ENCODE measurements at regions not wholly inside any gene's neighbourhood (a gene's known extent, or its start where the extent isn't known, plus 50 kb on each side); places are given as distances from the start of the nearest gene placed in this dataset.
"Not testable (repeated sequence)": the region's sequence is repeated elsewhere in the genome, so short reads cannot be mapped to it uniquely, and the experiment has no call there.

DNA sequence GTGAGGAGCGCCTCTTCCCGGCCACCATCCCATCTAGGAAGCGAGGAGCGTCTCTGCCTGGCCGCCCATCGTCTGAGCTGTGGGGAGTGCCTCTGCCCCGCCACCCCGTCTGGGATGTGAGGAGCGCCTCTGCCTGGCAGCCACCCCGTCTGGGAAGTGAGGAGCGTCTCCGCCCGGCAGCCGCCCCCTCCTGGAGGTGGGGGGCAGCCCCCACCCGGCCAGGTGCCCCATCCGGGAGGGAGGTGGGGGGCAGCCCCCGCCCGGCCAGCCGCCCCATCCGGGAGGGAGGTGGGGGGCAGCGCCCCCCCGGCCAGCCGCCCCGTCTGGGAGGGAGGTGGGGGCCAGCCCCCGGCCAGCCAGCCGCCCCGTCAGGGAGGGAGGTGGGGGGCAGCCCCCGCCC is 75.3 kb upstream of the EHBP1 start:
- not testable (repeated sequence) for H3K27me3 ChIP-seq (ENCODE audit: control insufficient read depth in 3 of 3, insufficient read depth in 3 of 3, low read length in 3 of 3); H3K4me1 ChIP-seq (ENCODE audit: control insufficient read depth in 3 of 3, insufficient read depth in 3 of 3, low read length in 3 of 3); H3K9ac ChIP-seq (ENCODE audit: low read depth in 1 of 3, low read length in 3 of 3); H3K9me3 ChIP-seq (ENCODE audit: control insufficient read depth in 3 of 3, low read length in 3 of 3); H3K4me3 ChIP-seq (ENCODE audit: low read length in 3 of 3); H3K27ac ChIP-seq (ENCODE audit: low read depth, low read length); H3K36me3 ChIP-seq (ENCODE audit: control insufficient read depth in 3 of 3, insufficient read depth in 3 of 3, low read length in 3 of 3)

DNA sequence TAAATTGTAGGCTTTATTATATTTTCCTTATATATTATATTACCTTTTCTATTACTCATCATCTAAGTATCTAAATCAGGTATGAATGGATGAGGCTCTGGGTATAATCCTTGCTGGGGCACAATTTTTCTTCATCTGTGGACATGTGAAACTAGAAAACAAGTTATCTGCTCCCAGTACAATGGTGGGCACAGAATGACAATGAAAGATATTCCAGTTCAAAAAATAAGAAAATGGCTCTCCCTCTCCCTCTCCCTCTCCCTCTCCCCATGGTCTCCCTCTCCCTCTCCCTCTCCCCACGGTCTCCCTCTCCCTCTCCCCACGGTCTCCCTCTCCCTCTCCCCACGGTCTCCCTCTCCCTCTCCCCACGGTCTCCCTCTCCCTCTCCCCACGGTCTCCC is 76.2 kb upstream of the EHBP1 start:
- H3K9ac ChIP-seq (ENCODE audit: low read depth in 1 of 3, low read length in 3 of 3); H3K9me3 ChIP-seq (ENCODE audit: control insufficient read depth in 3 of 3, low read length in 3 of 3); H3K27me3 ChIP-seq (ENCODE audit: control insufficient read depth in 3 of 3, insufficient read depth in 3 of 3, low read length in 3 of 3); H3K27ac ChIP-seq (ENCODE audit: low read depth, low read length); H3K36me3 ChIP-seq (ENCODE audit: control insufficient read depth in 3 of 3, insufficient read depth in 3 of 3, low read length in 3 of 3); H3K4me3 ChIP-seq (ENCODE audit: low read length in 3 of 3); H3K4me1 ChIP-seq (ENCODE audit: control insufficient read depth in 3 of 3, insufficient read depth in 3 of 3, low read length in 3 of 3): not testable (repeated sequence)

DNA sequence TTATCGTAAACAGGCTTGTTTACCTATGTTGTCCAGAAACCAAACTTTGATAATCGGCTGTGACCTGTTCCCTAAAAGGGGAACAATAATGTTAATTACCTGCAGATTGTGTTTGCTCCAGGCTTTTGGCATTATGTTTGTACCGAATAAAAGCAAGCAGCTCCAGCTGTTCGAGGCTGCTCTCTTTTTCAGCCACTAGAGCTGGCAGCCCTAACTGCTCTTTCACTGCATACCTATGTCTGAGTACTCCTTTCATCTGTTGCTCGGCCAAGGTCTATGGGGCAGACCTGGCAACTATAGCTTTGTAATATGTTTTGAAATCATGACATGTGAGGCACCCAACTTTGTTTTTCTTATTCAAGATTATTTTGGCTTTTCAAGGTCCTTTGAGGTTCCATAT is 77.8 kb upstream of the EHBP1 start:
- Histone ChIP-seq H3K27ac (ENCODE audit: low read depth, low read length) (no peak overlapping the region), H3K36me3 (ENCODE audit: control insufficient read depth in 3 of 3, insufficient read depth in 3 of 3, low read length in 3 of 3) (no peaks in the 10 kb centered on the region), H3K9me3 (ENCODE audit: control insufficient read depth in 3 of 3, low read length in 3 of 3) (no peaks in the 10 kb centered on the region), H3K27me3 (ENCODE audit: control insufficient read depth in 3 of 3, insufficient read depth in 3 of 3, low read length in 3 of 3) (no peaks in the 10 kb centered on the region), H3K4me1 (ENCODE audit: control insufficient read depth in 3 of 3, insufficient read depth in 3 of 3, low read length in 3 of 3) (no peaks in the 10 kb centered on the region), H3K4me3 (ENCODE audit: low read length in 3 of 3) (no peak overlapping the region), H3K9ac (ENCODE audit: low read depth in 1 of 3, low read length in 3 of 3) (no peak overlapping the region)

DNA sequence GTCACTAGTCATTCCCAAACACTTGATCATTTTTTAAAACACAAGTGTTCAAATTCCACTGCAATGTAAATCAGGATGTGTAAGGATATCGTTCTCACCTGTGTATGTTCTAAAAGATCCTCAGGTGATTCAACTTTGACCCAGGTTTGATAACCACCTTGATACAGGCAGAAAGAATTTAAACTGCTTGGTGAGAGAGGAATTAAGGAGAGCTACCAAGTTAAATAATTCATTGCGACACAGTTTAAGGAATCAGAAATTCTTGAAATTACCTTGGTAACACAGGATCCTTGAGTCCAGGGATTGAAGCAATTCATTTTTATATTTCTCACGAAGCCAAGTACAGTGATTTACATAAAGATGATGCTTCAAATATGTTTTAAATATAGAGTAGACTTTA is 80.7 kb upstream of the EHBP1 start:
- H3K27ac ChIP-seq (ENCODE audit: low read depth, low read length) = no peak overlapping the region
- H3K4me1 ChIP-seq (ENCODE audit: control insufficient read depth in 3 of 3, insufficient read depth in 3 of 3, low read length in 3 of 3) = no peaks in the 10 kb centered on the region
- no peaks in the 10 kb centered on the region for H3K9me3 ChIP-seq (ENCODE audit: control insufficient read depth in 3 of 3, low read length in 3 of 3)
- H3K9ac ChIP-seq (ENCODE audit: low read depth in 1 of 3, low read length in 3 of 3) = no peak overlapping the region
- no peaks in the 10 kb centered on the region for H3K27me3 ChIP-seq (ENCODE audit: control insufficient read depth in 3 of 3, insufficient read depth in 3 of 3, low read length in 3 of 3)
- no peaks in the 10 kb centered on the region for H3K36me3 ChIP-seq (ENCODE audit: control insufficient read depth in 3 of 3, insufficient read depth in 3 of 3, low read length in 3 of 3)
- no peak overlapping the region for H3K4me3 ChIP-seq (ENCODE audit: low read length in 3 of 3)

DNA sequence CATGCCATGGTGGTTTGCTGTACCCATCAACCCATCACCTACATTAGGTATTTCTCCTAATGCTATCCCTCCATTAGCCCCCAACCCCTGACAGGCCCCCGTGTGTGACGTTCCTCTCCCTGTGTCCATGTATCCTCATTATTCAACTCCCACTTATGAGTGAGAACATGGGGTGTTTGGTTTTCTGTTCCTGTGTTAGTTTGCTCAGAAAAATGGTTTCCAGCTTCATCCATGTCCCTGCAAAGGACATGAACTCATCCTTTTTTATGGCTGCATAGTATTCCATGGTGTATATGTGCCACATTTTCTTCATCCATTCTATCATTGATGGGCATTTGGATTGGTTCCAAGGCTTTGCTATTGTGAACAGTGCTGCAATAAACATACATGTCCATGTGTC is 89.0 kb upstream of the EHBP1 start:
- H3K27me3 ChIP-seq (ENCODE audit: control insufficient read depth in 3 of 3, insufficient read depth in 3 of 3, low read length in 3 of 3); H3K36me3 ChIP-seq (ENCODE audit: control insufficient read depth in 3 of 3, insufficient read depth in 3 of 3, low read length in 3 of 3); H3K4me1 ChIP-seq (ENCODE audit: control insufficient read depth in 3 of 3, insufficient read depth in 3 of 3, low read length in 3 of 3); H3K9ac ChIP-seq (ENCODE audit: low read depth in 1 of 3, low read length in 3 of 3); H3K9me3 ChIP-seq (ENCODE audit: control insufficient read depth in 3 of 3, low read length in 3 of 3); H3K4me3 ChIP-seq (ENCODE audit: low read length in 3 of 3); H3K27ac ChIP-seq (ENCODE audit: low read depth, low read length): not testable (repeated sequence)

DNA sequence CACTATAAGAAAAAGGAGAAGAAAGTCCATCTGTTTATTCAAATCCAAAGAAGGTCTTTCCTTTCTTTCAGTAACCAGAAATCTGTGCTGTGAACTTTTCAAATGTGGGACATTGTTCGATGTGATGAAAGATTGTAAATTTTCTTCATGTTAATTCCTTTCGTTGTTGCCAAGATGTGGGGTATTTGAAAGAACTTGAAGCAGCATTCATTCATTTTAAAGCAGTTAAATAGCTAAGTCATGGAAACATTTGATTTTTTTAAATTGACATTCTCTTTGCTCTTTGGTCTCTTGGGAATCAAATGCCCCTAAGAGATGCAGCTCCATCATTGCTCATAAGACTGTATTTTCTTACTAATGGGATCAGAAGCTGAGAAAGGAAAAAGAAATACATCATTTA is 93.7 kb upstream of the EHBP1 start:
- Histone ChIP-seq H3K4me1 (ENCODE audit: control insufficient read depth in 3 of 3, insufficient read depth in 3 of 3, low read length in 3 of 3) (no peaks in the 10 kb centered on the region), H3K36me3 (ENCODE audit: control insufficient read depth in 3 of 3, insufficient read depth in 3 of 3, low read length in 3 of 3) (no peaks in the 10 kb centered on the region), H3K27me3 (ENCODE audit: control insufficient read depth in 3 of 3, insufficient read depth in 3 of 3, low read length in 3 of 3) (no peaks in the 10 kb centered on the region), H3K4me3 (ENCODE audit: low read length in 3 of 3) (no peak overlapping the region), H3K27ac (ENCODE audit: low read depth, low read length) (no peak overlapping the region), H3K9me3 (ENCODE audit: control insufficient read depth in 3 of 3, low read length in 3 of 3) (no peaks in the 10 kb centered on the region), H3K9ac (ENCODE audit: low read depth in 1 of 3, low read length in 3 of 3) (no peak overlapping the region)

DNA sequence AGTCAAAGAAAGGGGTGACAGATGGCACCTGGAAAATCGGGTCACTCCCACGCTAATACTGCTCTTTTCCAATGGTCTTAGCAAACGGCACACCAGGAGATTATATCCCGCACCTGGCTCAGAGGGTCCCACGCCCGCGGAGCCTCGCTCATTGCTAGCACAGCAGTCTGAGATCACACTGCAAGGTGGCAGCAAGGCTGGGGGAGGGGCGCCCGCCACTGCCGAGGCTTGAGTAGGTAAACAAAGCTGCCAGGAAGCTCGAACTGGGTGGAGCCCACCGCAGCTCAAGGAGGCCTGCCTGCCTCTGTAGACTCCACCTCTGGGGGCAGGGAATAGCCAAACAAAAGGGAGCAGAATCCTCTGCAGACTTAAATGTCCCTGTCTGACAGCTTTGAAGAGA is 99.5 kb upstream of the TMEM17 start:
- H3K27me3 ChIP-seq (ENCODE audit: control insufficient read depth in 3 of 3, insufficient read depth in 3 of 3, low read length in 3 of 3); H3K9me3 ChIP-seq (ENCODE audit: control insufficient read depth in 3 of 3, low read length in 3 of 3); H3K36me3 ChIP-seq (ENCODE audit: control insufficient read depth in 3 of 3, insufficient read depth in 3 of 3, low read length in 3 of 3); H3K9ac ChIP-seq (ENCODE audit: low read depth in 1 of 3, low read length in 3 of 3); H3K4me1 ChIP-seq (ENCODE audit: control insufficient read depth in 3 of 3, insufficient read depth in 3 of 3, low read length in 3 of 3); H3K27ac ChIP-seq (ENCODE audit: low read depth, low read length); H3K4me3 ChIP-seq (ENCODE audit: low read length in 3 of 3): not testable (repeated sequence)

DNA sequence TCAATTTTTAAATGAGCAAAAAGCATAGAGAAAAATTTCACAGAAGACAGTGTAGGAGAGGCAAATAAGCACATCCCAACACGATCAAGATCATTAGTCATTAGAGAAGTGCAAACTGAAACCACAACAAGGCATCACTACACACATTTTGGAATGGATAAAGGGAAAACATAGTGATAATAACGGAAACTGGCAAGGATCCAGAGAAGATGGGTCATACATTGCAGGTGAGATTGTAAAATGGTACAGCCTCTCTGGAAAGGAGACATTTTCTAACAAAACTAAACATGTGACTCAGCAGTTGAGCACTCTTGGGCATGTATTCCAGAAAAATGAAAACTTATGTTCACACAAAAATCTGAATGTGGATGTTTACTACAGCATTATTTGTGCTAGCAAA is 98.3 kb upstream of the TMEM17 start:
- H3K9ac ChIP-seq (ENCODE audit: low read depth in 1 of 3, low read length in 3 of 3) = no peak overlapping the region
- H3K27me3 ChIP-seq (ENCODE audit: control insufficient read depth in 3 of 3, insufficient read depth in 3 of 3, low read length in 3 of 3) = no peaks in the 10 kb centered on the region
- H3K36me3 ChIP-seq (ENCODE audit: control insufficient read depth in 3 of 3, insufficient read depth in 3 of 3, low read length in 3 of 3) = no peaks in the 10 kb centered on the region
- no peak overlapping the region for H3K4me3 ChIP-seq (ENCODE audit: low read length in 3 of 3)
- H3K27ac ChIP-seq (ENCODE audit: low read depth, low read length) = no peak overlapping the region
- H3K9me3 ChIP-seq (ENCODE audit: control insufficient read depth in 3 of 3, low read length in 3 of 3) = peaks cover 0 to 5% (median 5%) of the 10 kb centered on the region in 3 donors
- no peaks in the 10 kb centered on the region for H3K4me1 ChIP-seq (ENCODE audit: control insufficient read depth in 3 of 3, insufficient read depth in 3 of 3, low read length in 3 of 3)

DNA sequence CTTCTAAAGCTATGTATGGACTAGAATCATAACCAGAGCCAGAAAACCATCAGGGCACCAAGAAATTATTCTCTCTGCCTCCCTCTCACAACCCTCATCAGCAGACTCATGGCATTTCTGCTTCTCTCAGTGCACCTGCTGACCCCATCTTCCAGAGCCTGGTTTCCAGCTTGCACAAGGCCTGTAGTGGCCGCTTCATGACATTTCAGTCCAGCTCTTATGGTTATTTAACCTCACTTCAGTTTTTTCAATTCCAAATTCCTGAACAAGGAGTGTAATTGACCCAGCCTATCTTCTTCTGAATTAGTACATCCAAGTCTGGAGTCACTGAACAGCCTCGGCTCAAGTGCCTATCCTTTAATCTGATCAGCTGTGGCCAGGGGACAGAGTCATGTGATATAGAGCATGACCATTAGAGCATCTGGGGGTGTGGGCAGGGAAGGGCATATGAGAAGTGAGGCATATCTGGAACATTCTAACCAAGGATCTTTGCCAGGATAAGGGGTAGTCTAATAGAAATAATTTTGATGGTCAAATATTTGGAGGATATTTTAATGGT is 97.2 kb upstream of the TMEM17 start:
- H3K9ac ChIP-seq (ENCODE audit: low read depth in 1 of 3, low read length in 3 of 3) = no peak overlapping the region
- no peak overlapping the region for H3K4me3 ChIP-seq (ENCODE audit: low read length in 3 of 3)
- H3K27me3 ChIP-seq (ENCODE audit: control insufficient read depth in 3 of 3, insufficient read depth in 3 of 3, low read length in 3 of 3) = no peaks in the 10 kb centered on the region
- H3K9me3 ChIP-seq (ENCODE audit: control insufficient read depth in 3 of 3, low read length in 3 of 3) = peaks cover 0 to 5% (median 5%) of the 10 kb centered on the region in 3 donors
- no peak overlapping the region for H3K27ac ChIP-seq (ENCODE audit: low read depth, low read length)
- H3K4me1 ChIP-seq (ENCODE audit: control insufficient read depth in 3 of 3, insufficient read depth in 3 of 3, low read length in 3 of 3) = no peaks in the 10 kb centered on the region
- no peaks in the 10 kb centered on the region for H3K36me3 ChIP-seq (ENCODE audit: control insufficient read depth in 3 of 3, insufficient read depth in 3 of 3, low read length in 3 of 3)

DNA sequence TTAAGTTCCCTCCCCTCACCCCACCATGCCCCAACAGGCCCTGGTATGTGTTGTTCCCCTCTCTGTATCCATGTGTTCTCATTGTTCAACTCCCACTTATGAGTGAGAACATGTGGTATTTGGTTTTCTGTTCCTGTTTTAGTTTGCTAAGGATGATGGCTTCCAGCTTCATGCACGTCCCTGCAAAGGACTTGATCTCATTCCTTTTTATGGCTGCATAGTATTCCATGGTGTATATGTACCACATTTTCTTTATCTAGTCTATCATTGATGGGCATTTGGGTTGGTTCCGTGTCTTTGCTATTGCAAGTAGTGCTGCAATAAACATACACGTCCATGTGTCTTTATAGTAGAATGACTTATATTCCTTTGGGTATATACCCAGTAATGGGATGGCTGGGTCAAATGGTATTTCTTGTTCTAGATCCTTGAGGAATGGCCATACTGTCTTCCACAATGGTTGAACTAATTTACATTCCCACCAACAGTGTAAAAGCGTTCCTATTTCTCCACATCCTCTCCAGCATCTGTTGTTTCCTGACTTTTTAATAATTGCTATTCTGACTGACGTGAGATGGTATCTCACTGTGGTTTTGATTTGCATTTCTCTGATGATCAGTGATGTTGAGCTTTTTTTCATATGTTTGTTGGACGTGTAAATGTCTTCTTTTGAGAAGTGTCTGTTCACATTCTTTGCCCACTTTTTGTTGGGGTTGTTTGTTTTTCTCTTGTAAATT is 93.8 kb upstream of the TMEM17 start:
- H3K4me1 ChIP-seq (ENCODE audit: control insufficient read depth in 3 of 3, insufficient read depth in 3 of 3, low read length in 3 of 3); H3K9me3 ChIP-seq (ENCODE audit: control insufficient read depth in 3 of 3, low read length in 3 of 3); H3K4me3 ChIP-seq (ENCODE audit: low read length in 3 of 3); H3K27me3 ChIP-seq (ENCODE audit: control insufficient read depth in 3 of 3, insufficient read depth in 3 of 3, low read length in 3 of 3); H3K27ac ChIP-seq (ENCODE audit: low read depth, low read length); H3K9ac ChIP-seq (ENCODE audit: low read depth in 1 of 3, low read length in 3 of 3); H3K36me3 ChIP-seq (ENCODE audit: control insufficient read depth in 3 of 3, insufficient read depth in 3 of 3, low read length in 3 of 3): not testable (repeated sequence)

Measured in skeletal muscle tissue (tissue), 3 donors.